Erythroblast (primary cell): ENCODE measurements at regions not wholly inside any gene's neighbourhood (a gene's known extent, or its start where the extent isn't known, plus 50 kb on each side); places are given as distances from the start of the nearest gene placed in this dataset.

Source experiments
- GATA1 ChIP-seq: IDR thresholded peaks from 2 replicates; pipeline ENCODE4 v1.6.1; 2011; ENCODE audit warnings: low read depth, mild to moderate bottlenecking, control low read depth, low read length, moderate library complexity
- POLR2A ChIP-seq: IDR thresholded peaks from 2 replicates; pipeline ENCODE4 v1.6.1; 2011; ENCODE audit warnings: mild to moderate bottlenecking, low read length

- no peak for TF ChIP-seq POLR2A
- no peak for TF ChIP-seq GATA1
Observed at GRCh38 chr4:187109636-187110035, 386.0 kb upstream of the FAT1 start.
